ENCODE measurements at regions not wholly inside any gene's neighbourhood (a gene's known extent, or its start where the extent isn't known, plus 50 kb on each side); places are given as distances from the start of the nearest gene placed in this dataset.

DNA sequence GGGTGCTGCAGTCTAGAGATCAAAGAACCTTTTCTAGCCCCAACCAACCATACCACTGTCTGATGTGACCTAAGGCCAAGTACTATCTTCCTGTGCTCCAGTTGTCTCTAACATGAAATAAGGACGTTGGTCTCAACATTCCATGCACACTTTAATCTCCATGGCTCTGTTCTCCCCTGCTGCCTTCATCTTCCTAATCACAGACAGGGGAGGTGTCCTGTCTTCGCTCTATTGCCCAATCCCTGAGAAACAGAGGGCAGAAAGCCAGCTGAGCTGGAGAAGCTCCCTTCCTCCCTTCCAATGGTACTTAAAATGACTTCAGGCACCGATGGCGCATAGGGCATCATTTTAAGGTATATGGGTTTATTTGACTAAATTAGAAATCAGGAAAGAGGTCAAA is 148.9 kb upstream of the GNAO1 start:
- no peaks in the 10 kb centered on the region for H3K36me3 ChIP-seq
- intact Hi-C loops (cut with DNase I), result no loop called here
- ATAC-seq (no peak), DNase-seq (no peak)
- no peak overlapping the region for H3K27ac ChIP-seq
- TF ChIP-seq, protein P1, sequence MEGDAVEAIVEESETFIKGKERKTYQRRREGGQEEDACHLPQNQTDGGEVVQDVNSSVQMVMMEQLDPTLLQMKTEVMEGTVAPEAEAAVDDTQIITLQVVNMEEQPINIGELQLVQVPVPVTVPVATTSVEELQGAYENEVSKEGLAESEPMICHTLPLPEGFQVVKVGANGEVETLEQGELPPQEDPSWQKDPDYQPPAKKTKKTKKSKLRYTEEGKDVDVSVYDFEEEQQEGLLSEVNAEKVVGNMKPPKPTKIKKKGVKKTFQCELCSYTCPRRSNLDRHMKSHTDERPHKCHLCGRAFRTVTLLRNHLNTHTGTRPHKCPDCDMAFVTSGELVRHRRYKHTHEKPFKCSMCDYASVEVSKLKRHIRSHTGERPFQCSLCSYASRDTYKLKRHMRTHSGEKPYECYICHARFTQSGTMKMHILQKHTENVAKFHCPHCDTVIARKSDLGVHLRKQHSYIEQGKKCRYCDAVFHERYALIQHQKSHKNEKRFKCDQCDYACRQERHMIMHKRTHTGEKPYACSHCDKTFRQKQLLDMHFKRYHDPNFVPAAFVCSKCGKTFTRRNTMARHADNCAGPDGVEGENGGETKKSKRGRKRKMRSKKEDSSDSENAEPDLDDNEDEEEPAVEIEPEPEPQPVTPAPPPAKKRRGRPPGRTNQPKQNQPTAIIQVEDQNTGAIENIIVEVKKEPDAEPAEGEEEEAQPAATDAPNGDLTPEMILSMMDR (IDR thresholded peaks at IDR 0.05), result no peak
- peaks cover 4% of the 10 kb centered on the region for H3K9me3 ChIP-seq
- H3K27me3 ChIP-seq, result no peaks in the 10 kb centered on the region
- H3K4me1 ChIP-seq, result no peaks in the 10 kb centered on the region
- no peak overlapping the region for H3K4me3 ChIP-seq

DNA sequence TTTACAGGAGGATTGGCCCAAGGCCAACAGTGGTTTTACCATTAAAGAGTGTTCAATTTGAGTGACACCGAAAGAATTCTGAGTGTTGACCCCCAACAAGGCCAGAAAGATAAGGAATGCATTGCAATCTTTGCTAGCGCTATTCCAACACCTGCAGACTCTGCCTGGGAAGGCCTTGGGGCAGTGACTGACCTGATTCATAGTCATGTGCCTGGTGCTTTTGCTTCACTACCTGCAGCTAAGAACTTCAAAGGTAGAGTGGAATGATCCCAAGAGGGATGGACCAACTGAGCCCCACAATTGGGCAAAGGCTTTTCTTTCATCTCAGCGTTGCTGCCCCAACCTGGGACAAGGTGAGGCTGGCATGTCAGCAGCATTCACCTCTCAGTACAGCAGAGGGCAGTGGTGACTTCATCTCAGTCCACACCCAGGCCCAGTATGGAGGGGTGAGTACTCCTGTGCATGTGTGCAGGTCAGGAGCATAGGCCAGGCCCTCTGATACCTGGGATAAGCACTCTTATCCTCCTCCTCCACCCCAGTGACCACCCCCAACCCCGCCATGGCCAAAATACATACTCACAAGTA is 149.6 kb upstream of the GNAO1 start:
- intact Hi-C loops (cut with DNase I), result no loop called here
- ATAC-seq (peak; percentile 89), DNase-seq (no peak)
- Histone ChIP-seq H3K4me1 (no peaks in the 10 kb centered on the region), H3K9me3 (peaks cover 7% of the 10 kb centered on the region), H3K4me3 (no peak overlapping the region), H3K27ac (no peak overlapping the region), H3K36me3 (no peaks in the 10 kb centered on the region), H3K27me3 (no peaks in the 10 kb centered on the region)
- TF ChIP-seq, protein P1 (IDR thresholded peaks at IDR 0.05), result peak; percentile 35

- Histone ChIP-seq H3K4me1 (no peaks in the 10 kb centered on the region), H3K4me3 (no peak overlapping the region), H3K36me3 (no peaks in the 10 kb centered on the region), H3K27ac (no peak overlapping the region), H3K27me3 (no peaks in the 10 kb centered on the region), H3K9me3 (peaks cover 7% of the 10 kb centered on the region)
- DNase-seq (no peak), ATAC-seq (no peak)
- TF ChIP-seq, protein P1 (IDR thresholded peaks at IDR 0.05), result no peak
- intact Hi-C loops (cut with DNase I), result no loop called here
Observed at GRCh38 chr16:56038564-56039098, 152.7 kb upstream of the GNAO1 start.

GRCh38 chr16:56032072-56032471 is 156.9 kb upstream of the CES5A start:
- Histone ChIP-seq H3K36me3 (no peaks in the 10 kb centered on the region), H3K27me3 (no peaks in the 10 kb centered on the region), H3K9me3 (no peaks in the 10 kb centered on the region), H3K4me1 (no peaks in the 10 kb centered on the region), H3K27ac (no peak overlapping the region), H3K4me3 (no peak overlapping the region)
- TF ChIP-seq, protein P1 (IDR thresholded peaks at IDR 0.05), result no peak
- ATAC-seq, result no peak
- intact Hi-C loops (cut with DNase I), result no loop called here
- DNase-seq, result no peak

- Histone ChIP-seq H3K9me3 (no peaks in the 10 kb centered on the region), H3K27me3 (no peaks in the 10 kb centered on the region), H3K4me1 (no peaks in the 10 kb centered on the region), H3K27ac (no peak overlapping the region), H3K36me3 (no peaks in the 10 kb centered on the region), H3K4me3 (no peak overlapping the region)
- DNase-seq (no peak), ATAC-seq (no peak)
- TF ChIP-seq, protein P1 (IDR thresholded peaks at IDR 0.05), result no peak
- intact Hi-C loops (cut with DNase I), result no loop called here
Observed at GRCh38 chr16:56029026-56029425, 153.9 kb upstream of the CES5A start.

DNA sequence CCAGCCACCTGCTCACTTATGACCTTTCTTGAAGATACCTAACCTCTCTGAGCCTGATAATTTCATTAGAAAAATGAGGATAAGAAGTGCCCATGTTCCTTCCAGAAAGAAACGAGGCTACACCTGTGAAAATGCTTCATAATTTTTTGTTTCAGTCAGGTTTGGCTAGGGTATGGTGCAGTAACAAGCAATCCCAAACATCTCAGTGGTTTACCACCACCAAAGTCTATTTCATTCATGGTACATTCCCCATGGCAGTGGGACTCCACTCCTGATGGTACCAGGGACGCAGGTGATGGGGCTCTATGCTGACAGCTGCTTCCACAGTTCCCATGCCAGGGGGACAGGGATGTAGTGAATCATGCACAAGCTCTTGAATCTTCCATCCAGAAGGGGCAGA is 147.6 kb upstream of the CES5A start:
- no peaks in the 10 kb centered on the region for H3K36me3 ChIP-seq
- intact Hi-C loops (cut with DNase I), result no loop called here
- no peaks in the 10 kb centered on the region for H3K9me3 ChIP-seq
- no peaks in the 10 kb centered on the region for H3K27me3 ChIP-seq
- TF ChIP-seq, protein P1 (IDR thresholded peaks at IDR 0.05), result no peak
- H3K4me3 ChIP-seq, result no peak overlapping the region
- no peak overlapping the region for H3K27ac ChIP-seq
- no peaks in the 10 kb centered on the region for H3K4me1 ChIP-seq
- ATAC-seq (no peak), DNase-seq (no peak)
